Neuronal stem cell (in vitro differentiated cells): ENCODE measurements at regions not wholly inside any gene's neighbourhood (a gene's known extent, or its start where the extent isn't known, plus 50 kb on each side); places are given as distances from the start of the nearest gene placed in this dataset.

Experiments
- DNase-seq: peaks from one replicate; pipeline ENCODE4 v3.0.0-alpha.2; 2013; ENCODE audit warnings: low spot score
- H2AFZ ChIP-seq: one replicate; pipeline ENCODE4 v1.6.1; 2013; ENCODE audit warnings: mild to moderate bottlenecking, low read length, inconsistent platforms
- H2AK5ac ChIP-seq: 2 replicates; pipeline ENCODE4 v1.6.1; 2013; ENCODE audit warnings: low read depth, mild to moderate bottlenecking, inconsistent platforms, low read length, moderate library complexity, mixed read lengths
- H2BK120ac ChIP-seq: 2 replicates; pipeline ENCODE4 v1.6.1; 2013; ENCODE audit warnings: low read depth, mild to moderate bottlenecking, inconsistent platforms, low read length, moderate library complexity, mixed read lengths
- H2BK12ac ChIP-seq: one replicate; pipeline ENCODE4 v1.6.1; 2013; ENCODE audit warnings: low read length, inconsistent platforms
- H2BK15ac ChIP-seq: 2 replicates; pipeline ENCODE4 v1.6.1; 2013; ENCODE audit warnings: mild to moderate bottlenecking, low read length, inconsistent platforms, mixed read lengths
- H2BK5ac ChIP-seq: one replicate; pipeline ENCODE4 v1.6.1; 2013; ENCODE audit warnings: inconsistent platforms, mild to moderate bottlenecking, low read length, moderate library complexity
- H3K14ac ChIP-seq: one replicate; pipeline ENCODE4 v1.6.1; 2013; ENCODE audit warnings: low read length, inconsistent platforms
- H3K18ac ChIP-seq: 2 replicates; pipeline ENCODE4 v1.6.1; 2013; ENCODE audit warnings: low read length, inconsistent platforms
- H3K23ac ChIP-seq: 2 replicates; pipeline ENCODE4 v1.6.1; 2013; ENCODE audit warnings: low read depth, mild to moderate bottlenecking, mixed read lengths, low read length, inconsistent platforms; ENCODE audit not compliant: poor library complexity
- H3K27ac ChIP-seq: replicated peaks from 3 replicates; pipeline ENCODE4 v1.5.1; 2013; ENCODE audit warnings: low read length, inconsistent platforms
- H3K27me3 ChIP-seq, 3 experiments: 2 replicates each; pipeline ENCODE4 v1.6.1; 2013; ENCODE audit warnings: low read length in 3 of 3, mild to moderate bottlenecking in 2 of 3, inconsistent platforms in 1 of 3, low read depth in 1 of 3, mixed read lengths in 1 of 3, moderate library complexity in 1 of 3; ENCODE audit not compliant: control insufficient read depth in 3 of 3, insufficient read depth in 3 of 3
- H3K36me3 ChIP-seq, 2 donors: replicated peaks in 1 of 2; 2 replicates each; pipeline ENCODE4 v1.6.1; 2013; ENCODE audit warnings: low read length in 2 of 2; ENCODE audit not compliant: control insufficient read depth in 2 of 2, insufficient read depth in 2 of 2
- H3K4ac ChIP-seq: 2 replicates; pipeline ENCODE4 v1.6.1; 2013; ENCODE audit warnings: inconsistent platforms, mild to moderate bottlenecking, low read length, moderate library complexity
- H3K4me1 ChIP-seq, 2 donors: 1 replicate in 1 of 2; 2 replicates in 1 of 2; pipeline ENCODE4 v1.6.1; 2013; ENCODE audit warnings: low read length in 2 of 2, low read depth in 1 of 2; ENCODE audit not compliant: control insufficient read depth in 2 of 2, insufficient read depth in 1 of 2
- H3K4me2 ChIP-seq: one replicate; pipeline ENCODE4 v1.6.1; 2013; ENCODE audit warnings: mild to moderate bottlenecking, low read length, inconsistent platforms; ENCODE audit not compliant: insufficient read depth, poor library complexity, severe bottlenecking
- H3K4me3 ChIP-seq, 2 donors: 2 replicates each; pipeline ENCODE4 v1.5.1; 2013; ENCODE audit warnings: low read length in 2 of 2, mild to moderate bottlenecking in 2 of 2, inconsistent platforms in 1 of 2, moderate library complexity in 1 of 2
- H3K79me1 ChIP-seq: one replicate; pipeline ENCODE4 v1.6.1; 2013; ENCODE audit warnings: low read depth, mild to moderate bottlenecking, inconsistent platforms, low read length, moderate library complexity
- H3K9ac ChIP-seq: one replicate; pipeline ENCODE4 v1.6.1; 2013; ENCODE audit warnings: mild to moderate bottlenecking, low read depth, low read length, inconsistent platforms; ENCODE audit not compliant: poor library complexity
- H3K9me3 ChIP-seq, 2 donors: replicated peaks in 1 of 2; 2 replicates each; pipeline versions ENCODE3 to v1.6.1; 2013; ENCODE audit warnings: low read length in 2 of 2, mild to moderate bottlenecking in 2 of 2, inconsistent platforms in 1 of 2, low read depth in 1 of 2, mixed read lengths in 1 of 2, moderate library complexity in 1 of 2; ENCODE audit not compliant: control insufficient read depth in 2 of 2, insufficient read depth in 1 of 2
- H4K8ac ChIP-seq: one replicate; pipeline ENCODE4 v1.6.1; 2013; ENCODE audit warnings: low read depth, mild to moderate bottlenecking, inconsistent platforms, low read length, moderate library complexity
- H4K91ac ChIP-seq: one replicate; pipeline ENCODE4 v1.6.1; 2013; ENCODE audit warnings: low read length, low read depth, mild to moderate bottlenecking, inconsistent platforms; ENCODE audit not compliant: poor library complexity
- WGBS, 2 donors: extraction: QIAGEN DNeasy Blood & Tissue Kit; methylation state at CpG; one replicate each; pipeline ENCODE4 v1.1.7; 2013; ENCODE audit warnings: missing lambda C conversion rate in 2 of 2, mixed read lengths in 1 of 2; ENCODE audit not compliant: insufficient read length in 2 of 2, insufficient replicate concordance in 1 of 2; ENCODE audit errors: extremely low coverage in 2 of 2; 5-methylcytosine and 5-hydroxymethylcytosine counted together

DNA sequence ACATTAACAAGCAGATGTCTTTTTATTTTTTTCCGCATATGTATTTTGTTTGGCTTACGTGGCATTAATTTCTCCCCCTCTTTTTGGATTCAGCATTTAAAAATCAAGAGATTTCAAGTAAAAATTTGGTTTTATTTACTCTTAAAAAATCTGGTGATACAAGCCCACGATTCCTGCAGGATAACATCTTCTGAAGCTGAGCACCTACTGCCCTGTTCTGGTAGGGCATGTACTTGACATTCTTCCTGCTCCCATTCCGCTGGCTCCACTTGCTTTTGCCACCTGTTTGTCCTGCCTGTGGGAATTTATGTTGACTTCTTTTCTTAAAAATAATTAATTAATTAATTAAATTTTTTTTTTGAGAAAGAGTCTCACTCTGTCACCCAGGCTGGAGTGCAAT lies 105.2 kb upstream of the SLC25A13 start:
- H2AFZ ChIP-seq: no peak overlapping the region
- H3K4me3 ChIP-seq: no peak overlapping the region
- no peak overlapping the region for H2BK12ac ChIP-seq
- H3K9ac ChIP-seq: no peak overlapping the region
- H4K91ac ChIP-seq: no peak overlapping the region
- H2BK5ac ChIP-seq: no peak overlapping the region
- no peak overlapping the region for H3K23ac ChIP-seq
- H2AK5ac ChIP-seq: no peak overlapping the region
- no peak for DNase-seq
- peaks cover 2 to 6% of the 10 kb centered on the region in 2 donors for H3K4me1 ChIP-seq
- H2BK120ac ChIP-seq: no peak overlapping the region
- no peak overlapping the region for H3K18ac ChIP-seq
- no peak overlapping the region for H4K8ac ChIP-seq
- no peak overlapping the region for H3K4me2 ChIP-seq
- no peaks in the 10 kb centered on the region for H3K9me3 ChIP-seq
- WGBS, 2 donors: no CpG with 5 or more reads among the region's 4 CpGs
- H2BK15ac ChIP-seq: no peak overlapping the region
- no peaks in the 10 kb centered on the region for H3K36me3 ChIP-seq
- H3K14ac ChIP-seq: no peak overlapping the region
- H3K4ac ChIP-seq: no peak overlapping the region
- no peak overlapping the region for H3K27ac ChIP-seq
- H3K27me3 ChIP-seq: no peaks in the 10 kb centered on the region
- H3K79me1 ChIP-seq: no peaks in the 10 kb centered on the region

- Histone ChIP-seq H3K27me3 (no peaks in the 10 kb centered on the region), H4K91ac (no peak overlapping the region), H2AK5ac (no peak overlapping the region), H3K27ac (no peak overlapping the region), H3K9me3 (no peaks in the 10 kb centered on the region), H3K18ac (no peak overlapping the region), H2BK5ac (no peak overlapping the region), H2BK120ac (no peak overlapping the region), H3K9ac (no peak overlapping the region), H3K4me1 (peaks cover 2 to 6% of the 10 kb centered on the region in 2 donors), H3K36me3 (no peaks in the 10 kb centered on the region), H3K4ac (no peak overlapping the region), H2AFZ (no peak overlapping the region), H3K79me1 (no peaks in the 10 kb centered on the region), H3K23ac (no peak overlapping the region), H3K4me3 (no peak overlapping the region), H4K8ac (no peak overlapping the region), H3K4me2 (no peak overlapping the region), H3K14ac (no peak overlapping the region), H2BK12ac (no peak overlapping the region), H2BK15ac (no peak overlapping the region)
- no peak for DNase-seq
- WGBS, 2 donors: no CpG with 5 or more reads among the region's 2 CpGs
Observed at GRCh38 chr7:96426685-96427084, 104.8 kb upstream of the SLC25A13 start.

- H3K4me3 ChIP-seq: no peak overlapping the region
- no CpG with 5 or more reads among the region's 3 CpGs for WGBS, 2 donors
- no peak overlapping the region for H3K27ac ChIP-seq
Observed at GRCh38 chr7:96426027-96426426, 104.1 kb upstream of the SLC25A13 start.

GRCh38 chr7:96424411-96424810 lies 102.5 kb upstream of the SLC25A13 start:
- WGBS, 2 donors: no CpG with 5 or more reads among the region's 1 CpG
- no peaks in the 10 kb centered on the region for H3K27me3 ChIP-seq
- H3K27ac ChIP-seq: no peak overlapping the region
- no peak overlapping the region for H3K4ac ChIP-seq
- no peaks in the 10 kb centered on the region for H3K9me3 ChIP-seq
- no peak overlapping the region for H2BK12ac ChIP-seq
- no peak overlapping the region for H4K91ac ChIP-seq
- H3K36me3 ChIP-seq: no peaks in the 10 kb centered on the region
- no peak overlapping the region for H2BK15ac ChIP-seq
- DNase-seq: no peak
- no peak overlapping the region for H3K18ac ChIP-seq
- H3K79me1 ChIP-seq: no peaks in the 10 kb centered on the region
- H4K8ac ChIP-seq: no peak overlapping the region
- H3K9ac ChIP-seq: no peak overlapping the region
- no peak overlapping the region for H2AK5ac ChIP-seq
- no peak overlapping the region for H3K14ac ChIP-seq
- H3K23ac ChIP-seq: no peak overlapping the region
- no peak overlapping the region for H2BK120ac ChIP-seq
- H3K4me3 ChIP-seq: no peak overlapping the region
- H3K4me1 ChIP-seq: peaks cover 2 to 6% of the 10 kb centered on the region in 2 donors
- no peak overlapping the region for H3K4me2 ChIP-seq
- H2BK5ac ChIP-seq: no peak overlapping the region
- H2AFZ ChIP-seq: no peak overlapping the region

More at GRCh38 chr7:96426027-96426426, 104.1 kb upstream of the SLC25A13 start:
- Histone ChIP-seq H3K9ac (no peak overlapping the region), H4K91ac (no peak overlapping the region), H3K4me2 (no peak overlapping the region), H3K18ac (no peak overlapping the region), H2BK12ac (no peak overlapping the region), H3K4ac (no peak overlapping the region), H3K4me1 (peaks cover 2 to 6% of the 10 kb centered on the region in 2 donors), H2BK120ac (no peak overlapping the region), H2AFZ (no peak overlapping the region), H3K23ac (no peak overlapping the region), H2BK5ac (no peak overlapping the region), H3K14ac (no peak overlapping the region), H2AK5ac (no peak overlapping the region), H4K8ac (no peak overlapping the region), H3K9me3 (no peaks in the 10 kb centered on the region), H3K36me3 (no peaks in the 10 kb centered on the region), H2BK15ac (no peak overlapping the region), H3K79me1 (no peaks in the 10 kb centered on the region), H3K27me3 (no peaks in the 10 kb centered on the region)
- no peak for DNase-seq
